ENCODE measurements at regions not wholly inside any gene's neighbourhood (a gene's known extent, or its start where the extent isn't known, plus 50 kb on each side); places are given as distances from the start of the nearest gene placed in this dataset.

DNA sequence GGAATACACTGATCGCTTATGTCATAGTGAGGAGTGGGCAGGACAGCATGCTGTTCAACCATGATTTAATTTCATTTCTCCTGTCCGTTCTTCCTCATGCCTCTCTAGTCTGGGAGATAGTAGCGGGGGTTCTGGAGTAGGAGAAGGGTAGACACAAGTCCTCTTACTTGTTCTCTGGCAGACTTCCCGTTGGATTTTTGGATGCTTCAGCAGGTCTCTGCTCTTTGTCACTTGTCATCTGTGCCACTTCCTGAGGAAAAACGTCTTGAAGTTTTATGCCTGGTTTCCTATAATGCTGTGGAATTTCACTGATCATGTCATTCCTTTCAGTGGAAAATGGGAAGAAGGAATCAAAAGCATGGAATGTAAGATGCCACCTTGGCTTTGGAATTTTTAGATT, 154.7 kb downstream of the GATB start (continued):
- TF ChIP-seq, protein P1, sequence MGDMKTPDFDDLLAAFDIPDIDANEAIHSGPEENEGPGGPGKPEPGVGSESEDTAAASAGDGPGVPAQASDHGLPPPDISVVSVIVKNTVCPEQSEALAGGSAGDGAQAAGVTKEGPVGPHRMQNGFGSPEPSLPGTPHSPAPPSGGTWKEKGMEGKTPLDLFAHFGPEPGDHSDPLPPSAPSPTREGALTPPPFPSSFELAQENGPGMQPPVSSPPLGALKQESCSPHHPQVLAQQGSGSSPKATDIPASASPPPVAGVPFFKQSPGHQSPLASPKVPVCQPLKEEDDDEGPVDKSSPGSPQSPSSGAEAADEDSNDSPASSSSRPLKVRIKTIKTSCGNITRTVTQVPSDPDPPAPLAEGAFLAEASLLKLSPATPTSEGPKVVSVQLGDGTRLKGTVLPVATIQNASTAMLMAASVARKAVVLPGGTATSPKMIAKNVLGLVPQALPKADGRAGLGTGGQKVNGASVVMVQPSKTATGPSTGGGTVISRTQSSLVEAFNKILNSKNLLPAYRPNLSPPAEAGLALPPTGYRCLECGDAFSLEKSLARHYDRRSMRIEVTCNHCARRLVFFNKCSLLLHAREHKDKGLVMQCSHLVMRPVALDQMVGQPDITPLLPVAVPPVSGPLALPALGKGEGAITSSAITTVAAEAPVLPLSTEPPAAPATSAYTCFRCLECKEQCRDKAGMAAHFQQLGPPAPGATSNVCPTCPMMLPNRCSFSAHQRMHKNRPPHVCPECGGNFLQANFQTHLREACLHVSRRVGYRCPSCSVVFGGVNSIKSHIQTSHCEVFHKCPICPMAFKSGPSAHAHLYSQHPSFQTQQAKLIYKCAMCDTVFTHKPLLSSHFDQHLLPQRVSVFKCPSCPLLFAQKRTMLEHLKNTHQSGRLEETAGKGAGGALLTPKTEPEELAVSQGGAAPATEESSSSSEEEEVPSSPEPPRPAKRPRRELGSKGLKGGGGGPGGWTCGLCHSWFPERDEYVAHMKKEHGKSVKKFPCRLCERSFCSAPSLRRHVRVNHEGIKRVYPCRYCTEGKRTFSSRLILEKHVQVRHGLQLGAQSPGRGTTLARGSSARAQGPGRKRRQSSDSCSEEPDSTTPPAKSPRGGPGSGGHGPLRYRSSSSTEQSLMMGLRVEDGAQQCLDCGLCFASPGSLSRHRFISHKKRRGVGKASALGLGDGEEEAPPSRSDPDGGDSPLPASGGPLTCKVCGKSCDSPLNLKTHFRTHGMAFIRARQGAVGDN (IDR thresholded peaks at IDR 0.05): no peak
- TF ChIP-seq HDGF (IDR thresholded peaks at IDR 0.05) (no peak), ZNF622 (IDR thresholded peaks at IDR 0.05) (no peak), SUZ12 (IDR thresholded peaks at IDR 0.05; ENCODE audit: unreplicated experiment) (no peak)

DNA sequence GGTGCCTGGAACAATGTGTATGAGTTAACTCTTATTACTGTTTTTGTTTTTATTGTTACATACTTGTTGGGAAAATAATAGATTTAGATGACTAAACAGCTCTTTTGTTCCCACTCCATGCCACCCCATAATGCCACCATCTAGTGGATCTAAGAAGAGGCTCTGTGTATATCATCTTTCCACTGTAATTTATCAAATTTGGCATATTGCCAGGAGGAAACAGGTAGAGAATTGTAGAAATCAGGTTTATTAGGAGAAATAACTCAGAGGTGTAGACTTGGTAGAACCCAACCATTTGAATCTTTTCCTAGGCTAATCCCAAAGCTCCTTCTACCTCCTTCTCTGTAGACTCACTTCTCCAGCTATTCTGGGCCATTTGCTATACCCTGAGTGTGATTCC, 150.6 kb downstream of the GATB start:
- CTCF ChIA-PET: interaction anchor here (0.7 kb wide), 1 partner anchor 244 kb away, joined by 3 read pairs; no protein-coding TSS in a partner anchor
- intact Hi-C loops (cut with micrococcal nuclease; ENCODE audit: unreplicated experiment): loop anchor here (5.0 to 10.0 kb wide), 2 partner anchors 335 to 493 kb away; partner anchors contain the start of gene PRSS48
- in situ Hi-C loops (cut with MboI): loop anchor here (10.0 kb wide), 1 partner anchor 495 kb away; no protein-coding TSS in a partner anchor
- TF ChIP-seq PAX5 (IDR thresholded peaks at IDR 0.05; ENCODE audit: borderline replicate concordance, low read depth, low read length): no peak
- TF ChIP-seq, protein P2, sequence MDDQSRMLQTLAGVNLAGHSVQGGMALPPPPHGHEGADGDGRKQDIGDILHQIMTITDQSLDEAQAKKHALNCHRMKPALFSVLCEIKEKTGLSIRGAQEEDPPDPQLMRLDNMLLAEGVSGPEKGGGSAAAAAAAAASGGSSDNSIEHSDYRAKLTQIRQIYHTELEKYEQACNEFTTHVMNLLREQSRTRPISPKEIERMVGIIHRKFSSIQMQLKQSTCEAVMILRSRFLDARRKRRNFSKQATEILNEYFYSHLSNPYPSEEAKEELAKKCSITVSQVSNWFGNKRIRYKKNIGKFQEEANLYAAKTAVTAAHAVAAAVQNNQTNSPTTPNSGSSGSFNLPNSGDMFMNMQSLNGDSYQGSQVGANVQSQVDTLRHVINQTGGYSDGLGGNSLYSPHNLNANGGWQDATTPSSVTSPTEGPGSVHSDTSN (IDR thresholded peaks at IDR 0.05; ENCODE audit: insufficient replicate concordance, low read depth, low read length): no peak
- TF ChIP-seq NR2C2 (IDR thresholded peaks at IDR 0.05; ENCODE audit: borderline replicate concordance, control insufficient read depth, insufficient read length, low read depth): no peak
- no peak for TF ChIP-seq NFYA (IDR thresholded peaks at IDR 0.05; ENCODE audit: borderline replicate concordance, low read depth, low read length)
- TF ChIP-seq PAX8 (IDR thresholded peaks at IDR 0.05): no peak
- no peak for TF ChIP-seq ETV6 (conservative IDR thresholded peaks at IDR 0.05 in 1 of 2, IDR thresholded peaks at IDR 0.05 in 1 of 2; ENCODE audit: borderline replicate concordance in 1 of 2, low read depth in 1 of 2)
- TF ChIP-seq HDAC6 (IDR thresholded peaks at IDR 0.05; ENCODE audit: unreplicated experiment): no peak
- no peak for TF ChIP-seq PML (IDR thresholded peaks at IDR 0.05; ENCODE audit: low read length)
- TF ChIP-seq EGR1 (IDR thresholded peaks at IDR 0.05; ENCODE audit: borderline replicate concordance in 1 of 2, low read depth in 2 of 2, low read length in 2 of 2): no peak
- no peak for TF ChIP-seq SREBF1 (IDR thresholded peaks at IDR 0.05; ENCODE audit: low read length)
- TF ChIP-seq, protein P3, sequence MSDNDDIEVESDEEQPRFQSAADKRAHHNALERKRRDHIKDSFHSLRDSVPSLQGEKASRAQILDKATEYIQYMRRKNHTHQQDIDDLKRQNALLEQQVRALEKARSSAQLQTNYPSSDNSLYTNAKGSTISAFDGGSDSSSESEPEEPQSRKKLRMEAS (IDR thresholded peaks at IDR 0.05; ENCODE audit: low read depth, low read length): no peak
- TF ChIP-seq RAD21 (IDR thresholded peaks at IDR 0.05; ENCODE audit: insufficient read depth, low read depth, low read length): no peak
- no peak for TF ChIP-seq CREB1 (IDR thresholded peaks at IDR 0.05; ENCODE audit: low read depth)
- TF ChIP-seq RUNX3 (IDR thresholded peaks at IDR 0.05; ENCODE audit: low read length): no peak

More for the DNA sequence above, 150.6 kb downstream of the GATB start:
- ChIA-PET RAD21 (ENCODE audit: unreplicated experiment) (interaction anchor here (1.1 kb wide), 1 partner anchor 252 kb away, joined by 3 read pairs; no protein-coding TSS in a partner anchor), POLR2A (no interaction called here), SMC1A (ENCODE audit: uncharacterized antibody, unreplicated experiment) (interaction anchor here (0.6 kb wide), 1 partner anchor 41 kb away, joined by 3 read pairs; no protein-coding TSS in a partner anchor)
- no peaks in the 10 kb centered on the region for H3K36me3 ChIP-seq (ENCODE audit: control insufficient read depth in 2 of 2, insufficient read depth in 2 of 2, low read length in 1 of 2)
- no peaks in the 10 kb centered on the region for H4K20me1 ChIP-seq (ENCODE audit: control insufficient read depth, insufficient read depth)
- no peaks in the 10 kb centered on the region for H3K27me3 ChIP-seq (replicated peaks in 1 of 2; ENCODE audit: control insufficient read depth in 2 of 2, insufficient read depth in 2 of 2, low read length in 1 of 2)
- no peaks in the 10 kb centered on the region for H3K79me2 ChIP-seq (ENCODE audit: control insufficient read depth, insufficient read depth, low read length)
- H3K4me2 ChIP-seq (ENCODE audit: control insufficient read depth, insufficient read depth): no peak overlapping the region
- FAIRE-seq (no peak), ATAC-seq (no peak), DNase-seq (ENCODE audit: low read depth, low spot score) (no peak)
- H2AFZ ChIP-seq (ENCODE audit: control insufficient read depth, low read depth, low read length): no peak overlapping the region
- no peak overlapping the region for H3K4me3 ChIP-seq
- no peaks in the 10 kb centered on the region for H3K4me1 ChIP-seq (ENCODE audit: control insufficient read depth, insufficient read depth, low read length)
- no TSS peak for BruUV-seq (replicated peaks)
- no peak overlapping the region for H3K9ac ChIP-seq (ENCODE audit: control insufficient read depth, insufficient read depth, low read length)
- H3K9me3 ChIP-seq (replicated peaks; ENCODE audit: control insufficient read depth, insufficient read depth, low read length): no peaks in the 10 kb centered on the region
- H3K27ac ChIP-seq (ENCODE audit: control insufficient read depth, insufficient read depth): no peak overlapping the region
